ENCODE measurements at regions not wholly inside any gene's neighbourhood (a gene's known extent, or its start where the extent isn't known, plus 50 kb on each side); places are given as distances from the start of the nearest gene placed in this dataset.
"Not testable (repeated sequence)": the region's sequence is repeated elsewhere in the genome, so short reads cannot be mapped to it uniquely, and the experiment has no call there.

GRCh38 chr3:152623286-152623911, 211.5 kb upstream of the P2RY1 start:
- no peak for DNase-seq

GRCh38 chr3:152626226-152626625, 208.7 kb upstream of the P2RY1 start:
- no peak for DNase-seq

GRCh38 chr3:152628496-152628895, 206.4 kb upstream of the P2RY1 start:
- no peak for DNase-seq

- no peak for DNase-seq
These were observed 205.4 kb upstream of the P2RY1 start for GRCh38 chr3:152629363-152630122.

GRCh38 chr3:152635389-152635788, 199.5 kb upstream of the P2RY1 start:
- DNase-seq, result no peak

- DNase-seq, result no peak
These were observed 198.3 kb upstream of the P2RY1 start for GRCh38 chr3:152636651-152637050.

- DNase-seq, result no peak
These were observed 196.7 kb upstream of the P2RY1 start for GRCh38 chr3:152638214-152638613.

GRCh38 chr3:152638707-152639450, 196.1 kb upstream of the P2RY1 start:
- DNase-seq, result no peak

GRCh38 chr3:152641198-152641597, 193.7 kb upstream of the P2RY1 start:
- no peak for DNase-seq

- no peak for DNase-seq
These were observed 192.3 kb upstream of the P2RY1 start for GRCh38 chr3:152642658-152643057.

- no peak for DNase-seq
These were observed 190.5 kb upstream of the P2RY1 start for GRCh38 chr3:152644478-152644877.

GRCh38 chr3:152646004-152646403, 188.9 kb upstream of the P2RY1 start:
- no peak for DNase-seq

GRCh38 chr3:152650177-152650576, 184.8 kb upstream of the P2RY1 start:
- DNase-seq, result no peak

GRCh38 chr3:152650923-152651322, 184.0 kb upstream of the P2RY1 start:
- not testable (repeated sequence) for DNase-seq

GRCh38 chr3:152656214-152656971, 178.5 kb upstream of the P2RY1 start:
- no peak for DNase-seq

- no peak for DNase-seq
These were observed 178.0 kb upstream of the P2RY1 start for GRCh38 chr3:152656972-152657355.

- no peak for DNase-seq
These were observed 175.8 kb upstream of the P2RY1 start for GRCh38 chr3:152658977-152659720.

- DNase-seq, result no peak
These were observed 172.8 kb upstream of the P2RY1 start for GRCh38 chr3:152662157-152662556.

GRCh38 chr3:152664766-152665165, 170.2 kb upstream of the P2RY1 start:
- DNase-seq, result no peak

- no peak for DNase-seq
These were observed 167.7 kb upstream of the P2RY1 start for GRCh38 chr3:152667267-152667666.

- no peak for DNase-seq
These were observed 165.4 kb upstream of the P2RY1 start for GRCh38 chr3:152669560-152669959.
